ENCODE measurements at regions not wholly inside any gene's neighbourhood (a gene's known extent, or its start where the extent isn't known, plus 50 kb on each side); places are given as distances from the start of the nearest gene placed in this dataset.

DNA sequence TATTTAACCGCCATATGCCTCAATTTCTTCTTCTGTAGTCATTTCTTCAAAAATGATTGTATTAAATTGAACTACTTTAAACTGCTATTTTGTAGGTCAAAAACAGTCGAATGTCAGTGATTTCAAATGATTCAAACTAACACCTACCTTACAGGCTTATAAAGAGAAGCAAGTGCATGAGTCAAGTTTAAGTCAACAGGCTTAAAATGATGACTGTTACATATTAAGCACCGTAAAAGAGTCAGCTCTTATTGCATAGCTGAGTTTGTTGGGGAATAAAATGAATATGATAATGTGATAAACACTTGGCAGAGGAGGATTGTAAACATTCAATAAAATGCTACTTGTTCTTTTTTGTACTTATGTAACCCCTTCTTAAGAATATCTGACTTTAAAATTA lies 90.1 kb upstream of the ANKRD1 start:
- no peak for DNase-seq (ENCODE audit: insufficient read length, low spot score)
- no peak for FAIRE-seq
- TF ChIP-seq PAX5 (IDR thresholded peaks at IDR 0.05; ENCODE audit: insufficient read depth, low read length, severe bottlenecking) (no peak), POLR2AphosphoS5 (IDR thresholded peaks at IDR 0.05; ENCODE audit: low read depth, low read length) (no peak), TAF1 (IDR thresholded peaks at IDR 0.05; ENCODE audit: low read depth, low read length) (no peak), POLR2A (IDR thresholded peaks at IDR 0.05; ENCODE audit: low read depth, low read length) (no peak), POU2F2 (IDR thresholded peaks at IDR 0.05; ENCODE audit: low read depth, low read length) (no peak), SPI1 (IDR thresholded peaks at IDR 0.05; ENCODE audit: low read depth, low read length) (no peak)

DNA sequence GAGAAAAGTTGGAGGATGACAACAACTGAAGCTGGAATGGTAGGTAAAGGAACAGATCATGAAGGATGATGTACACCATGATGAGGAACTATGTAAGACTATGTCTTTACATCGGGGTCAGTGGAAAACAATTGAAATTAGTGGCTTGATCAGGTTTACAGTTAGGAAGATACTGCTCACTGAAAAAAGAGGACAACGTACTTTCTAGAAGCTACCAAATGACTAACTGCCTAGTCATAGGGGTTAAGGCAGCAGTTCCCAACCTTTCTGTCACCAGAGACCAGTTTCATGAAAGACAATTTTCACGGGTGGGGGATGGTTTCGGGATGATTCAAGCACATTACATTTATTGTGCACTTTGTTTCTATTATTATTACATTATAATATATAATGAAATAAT lies 91.6 kb upstream of the ANKRD1 start:
- DNase-seq (ENCODE audit: insufficient read length, low spot score) = no peak
- TF ChIP-seq POU2F2 (IDR thresholded peaks at IDR 0.05; ENCODE audit: low read depth, low read length) (no peak), SPI1 (IDR thresholded peaks at IDR 0.05; ENCODE audit: low read depth, low read length) (no peak), TAF1 (IDR thresholded peaks at IDR 0.05; ENCODE audit: low read depth, low read length) (no peak), PAX5 (IDR thresholded peaks at IDR 0.05; ENCODE audit: insufficient read depth, low read length, severe bottlenecking) (no peak), POLR2A (IDR thresholded peaks at IDR 0.05; ENCODE audit: low read depth, low read length) (no peak), POLR2AphosphoS5 (IDR thresholded peaks at IDR 0.05; ENCODE audit: low read depth, low read length) (no peak)
- no peak for FAIRE-seq

DNA sequence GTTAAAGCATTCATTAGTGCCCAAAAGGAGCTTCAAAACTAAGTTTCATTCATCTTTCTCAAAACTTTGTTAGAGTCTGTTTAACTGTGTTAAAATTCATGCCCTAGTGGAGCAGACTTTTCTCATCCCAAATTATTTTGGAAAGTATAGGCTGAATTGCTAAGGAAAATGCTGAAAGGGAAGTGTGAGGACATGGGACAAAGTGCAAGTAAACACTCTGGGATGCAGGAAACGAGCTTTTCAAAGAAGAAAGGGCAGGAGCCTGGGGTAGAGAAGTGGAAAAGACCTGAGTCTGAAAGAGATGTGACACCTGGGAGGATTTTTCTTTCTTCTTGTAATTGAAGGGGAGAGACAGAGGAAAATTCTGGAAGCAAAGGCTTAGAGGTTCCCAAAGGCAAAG lies 93.1 kb upstream of the ANKRD1 start:
- no peak for TF ChIP-seq PAX5 (IDR thresholded peaks at IDR 0.05; ENCODE audit: insufficient read depth, low read length, severe bottlenecking)
- no peak for TF ChIP-seq SPI1 (IDR thresholded peaks at IDR 0.05; ENCODE audit: low read depth, low read length)
- no peak for TF ChIP-seq TAF1 (IDR thresholded peaks at IDR 0.05; ENCODE audit: low read depth, low read length)
- no peak for TF ChIP-seq POLR2AphosphoS5 (IDR thresholded peaks at IDR 0.05; ENCODE audit: low read depth, low read length)
- no peak for TF ChIP-seq POU2F2 (IDR thresholded peaks at IDR 0.05; ENCODE audit: low read depth, low read length)
- no peak for TF ChIP-seq POLR2A (IDR thresholded peaks at IDR 0.05; ENCODE audit: low read depth, low read length)
- DNase-seq (ENCODE audit: insufficient read length, low spot score) (no peak), FAIRE-seq (no peak)

DNA sequence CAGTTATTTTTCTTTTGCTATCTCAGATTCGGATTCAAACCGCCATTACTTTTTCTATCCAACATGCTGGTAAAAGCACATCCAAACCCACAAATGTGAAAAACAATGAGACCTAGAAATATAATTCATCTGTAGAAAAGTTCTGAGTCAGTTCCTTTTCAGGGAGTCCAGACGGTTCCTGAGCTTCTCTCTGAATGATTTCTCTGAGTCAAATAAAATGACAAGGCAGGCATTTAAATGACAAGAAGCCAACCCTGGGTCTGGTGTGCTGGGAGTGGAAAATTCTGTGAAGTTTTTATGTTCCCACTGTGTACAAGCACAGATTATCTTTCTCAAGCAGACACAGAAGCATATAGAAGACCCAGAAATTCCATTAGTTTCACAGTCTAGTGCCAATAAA lies 96.3 kb upstream of the ANKRD1 start:
- no peak for TF ChIP-seq SPI1 (IDR thresholded peaks at IDR 0.05; ENCODE audit: low read depth, low read length)
- TF ChIP-seq TAF1 (IDR thresholded peaks at IDR 0.05; ENCODE audit: low read depth, low read length) = no peak
- FAIRE-seq (no peak), DNase-seq (ENCODE audit: insufficient read length, low spot score) (no peak)

DNA sequence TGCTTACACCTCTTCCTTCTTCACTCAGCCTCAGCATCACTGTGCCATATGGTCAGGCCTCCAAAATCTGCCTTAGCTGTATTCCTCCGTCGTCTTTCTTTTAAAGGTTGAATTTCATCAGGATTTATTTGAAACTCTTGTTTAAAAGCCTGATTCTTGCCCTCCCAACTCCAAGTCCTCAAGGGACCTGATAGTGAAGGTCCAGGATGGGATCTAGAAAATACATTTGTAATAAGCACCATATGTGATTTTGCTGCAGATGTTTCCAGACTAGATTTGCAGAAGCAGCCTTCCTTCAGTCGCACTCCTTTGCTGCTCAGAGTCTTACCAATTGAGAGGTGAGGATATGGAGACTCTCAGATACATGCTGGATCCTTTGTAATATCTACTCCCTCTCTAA lies 101.0 kb upstream of the ANKRD1 start:
- TF ChIP-seq SPI1 (IDR thresholded peaks at IDR 0.05; ENCODE audit: low read depth, low read length) (no peak), POLR2AphosphoS5 (IDR thresholded peaks at IDR 0.05; ENCODE audit: low read depth, low read length) (no peak), TAF1 (IDR thresholded peaks at IDR 0.05; ENCODE audit: low read depth, low read length) (no peak), POLR2A (IDR thresholded peaks at IDR 0.05; ENCODE audit: low read depth, low read length) (no peak), PAX5 (IDR thresholded peaks at IDR 0.05; ENCODE audit: insufficient read depth, low read length, severe bottlenecking) (no peak), POU2F2 (IDR thresholded peaks at IDR 0.05; ENCODE audit: low read depth, low read length) (no peak)
- DNase-seq (ENCODE audit: insufficient read length, low spot score) (no peak), FAIRE-seq (no peak)

DNA sequence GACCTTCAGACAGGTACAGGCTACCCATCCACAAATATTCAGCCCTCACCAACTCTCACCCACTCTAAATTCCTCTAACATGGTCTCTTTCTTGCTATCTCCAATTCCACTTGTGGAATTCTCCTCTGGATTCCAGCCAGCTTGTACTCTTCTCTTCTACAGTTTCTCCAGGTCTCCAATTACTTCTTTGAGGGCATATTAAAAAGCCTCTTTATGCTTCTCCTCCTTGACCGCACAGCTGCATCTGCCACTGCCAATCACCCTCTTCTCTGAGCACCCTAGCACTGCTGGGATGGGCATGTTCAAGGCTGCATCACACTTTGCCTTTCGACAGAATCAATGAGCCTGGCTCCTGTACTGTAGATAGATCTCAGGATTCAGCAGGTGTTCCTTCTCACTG lies 101.5 kb upstream of the ANKRD1 start:
- DNase-seq (ENCODE audit: insufficient read length, low spot score) (no peak), FAIRE-seq (no peak)
- TF ChIP-seq PAX5 (IDR thresholded peaks at IDR 0.05; ENCODE audit: insufficient read depth, low read length, severe bottlenecking) = no peak
- TF ChIP-seq POLR2A (IDR thresholded peaks at IDR 0.05; ENCODE audit: low read depth, low read length) = no peak
- no peak for TF ChIP-seq SPI1 (IDR thresholded peaks at IDR 0.05; ENCODE audit: low read depth, low read length)
- TF ChIP-seq POLR2AphosphoS5 (IDR thresholded peaks at IDR 0.05; ENCODE audit: low read depth, low read length) = no peak
- TF ChIP-seq TAF1 (IDR thresholded peaks at IDR 0.05; ENCODE audit: low read depth, low read length) = no peak
- no peak for TF ChIP-seq POU2F2 (IDR thresholded peaks at IDR 0.05; ENCODE audit: low read depth, low read length)

DNA sequence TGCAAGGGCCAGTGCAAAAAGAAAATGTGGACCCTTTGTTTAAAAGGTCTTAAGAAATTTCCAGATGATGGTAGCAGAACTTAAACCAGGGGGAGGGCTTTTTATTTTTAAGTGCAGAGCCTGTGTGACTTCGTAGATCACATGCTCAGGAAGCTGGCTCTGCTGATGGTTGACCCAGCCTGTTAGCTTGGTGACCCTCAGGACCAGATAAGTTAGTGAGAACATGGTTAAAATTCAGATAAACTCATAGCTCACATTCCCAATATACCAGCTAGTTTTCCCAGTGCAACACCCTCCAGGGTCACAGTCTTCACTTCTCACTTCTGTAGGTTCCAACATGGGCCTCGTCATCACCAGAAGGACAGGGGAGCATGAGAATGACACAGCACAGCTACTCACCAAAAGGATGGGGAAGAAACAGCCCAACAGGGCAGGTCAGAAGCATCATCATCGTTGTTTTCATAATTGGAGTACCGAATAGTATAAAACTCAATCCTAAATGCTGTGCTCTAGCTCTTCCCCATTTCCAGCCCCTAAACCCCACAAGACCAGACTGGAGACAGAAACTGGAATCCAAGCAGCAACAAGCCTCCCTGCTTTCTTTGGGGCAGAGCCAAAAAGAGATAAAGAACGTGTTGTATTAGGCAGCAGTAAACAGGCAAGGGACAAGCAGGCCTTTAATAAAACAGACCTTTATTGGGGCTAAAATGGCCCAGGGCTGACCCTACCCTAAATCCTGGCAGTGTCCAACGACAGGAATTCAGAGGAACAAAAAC lies 102.2 kb upstream of the ANKRD1 start:
- TF ChIP-seq TAF1 (IDR thresholded peaks at IDR 0.05; ENCODE audit: low read depth, low read length) (no peak), PAX5 (IDR thresholded peaks at IDR 0.05; ENCODE audit: insufficient read depth, low read length, severe bottlenecking) (no peak), SPI1 (IDR thresholded peaks at IDR 0.05; ENCODE audit: low read depth, low read length) (no peak), POLR2AphosphoS5 (IDR thresholded peaks at IDR 0.05; ENCODE audit: low read depth, low read length) (no peak), POLR2A (IDR thresholded peaks at IDR 0.05; ENCODE audit: low read depth, low read length) (no peak), POU2F2 (IDR thresholded peaks at IDR 0.05; ENCODE audit: low read depth, low read length) (no peak)
- FAIRE-seq = no peak
- no peak for DNase-seq (ENCODE audit: insufficient read length, low spot score)

DNA sequence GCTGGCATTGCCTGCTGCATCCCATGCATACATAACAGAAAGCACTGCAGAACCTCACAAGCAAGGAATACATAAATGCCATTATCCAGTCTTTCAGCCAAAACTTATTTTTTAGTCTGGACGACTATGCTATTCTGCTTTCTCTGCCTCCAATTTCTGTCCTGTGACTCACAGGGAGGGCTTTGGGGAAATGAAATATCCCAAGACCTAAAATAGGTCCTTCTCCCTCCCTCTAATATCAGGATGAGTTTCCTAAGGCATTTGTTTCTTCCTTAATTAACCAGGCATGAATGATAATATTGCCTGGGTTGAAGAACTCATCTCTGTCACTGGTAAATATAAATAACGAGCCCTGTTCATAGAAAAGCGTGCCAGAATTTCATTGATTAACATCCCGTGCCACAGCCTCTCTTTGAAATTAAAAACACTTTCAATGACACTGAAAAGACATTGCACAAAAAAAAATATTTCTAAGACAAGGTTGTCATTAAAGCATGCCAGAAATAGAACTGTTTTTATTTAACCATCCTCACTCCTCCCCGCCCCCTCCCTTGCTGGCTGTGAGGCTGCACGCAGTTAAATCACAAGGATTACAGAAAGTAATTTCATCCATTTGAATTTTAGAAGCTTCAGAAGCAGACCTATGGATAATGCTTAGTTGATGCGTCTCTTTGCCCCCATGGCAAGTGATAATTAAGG lies 103.0 kb upstream of the ANKRD1 start:
- no peak for DNase-seq (ENCODE audit: insufficient read length, low spot score)
- TF ChIP-seq TAF1 (IDR thresholded peaks at IDR 0.05; ENCODE audit: low read depth, low read length) (no peak), SPI1 (IDR thresholded peaks at IDR 0.05; ENCODE audit: low read depth, low read length) (no peak), POU2F2 (IDR thresholded peaks at IDR 0.05; ENCODE audit: low read depth, low read length) (no peak)

DNA sequence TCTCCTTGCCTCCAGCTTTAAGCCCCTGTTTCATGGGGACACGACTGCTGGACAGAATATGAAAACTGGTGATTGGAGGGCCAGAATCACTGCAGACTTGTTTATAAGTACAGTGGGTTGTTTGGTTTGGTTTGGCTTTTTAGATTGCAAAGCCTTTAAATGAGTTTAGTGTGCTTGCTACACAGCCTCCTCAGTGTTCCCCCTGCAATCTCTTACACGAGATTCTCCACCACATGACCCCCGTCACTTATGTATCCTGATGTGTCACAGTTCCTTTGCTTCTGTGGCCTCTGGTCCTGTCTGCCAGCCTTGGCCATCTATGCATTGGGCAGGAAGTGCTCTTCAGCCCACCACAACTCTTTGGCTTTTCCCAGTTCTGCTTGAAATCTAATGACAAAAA lies 103.7 kb upstream of the ANKRD1 start:
- DNase-seq (ENCODE audit: insufficient read length, low spot score) (no peak), FAIRE-seq (no peak)
- TF ChIP-seq POLR2AphosphoS5 (IDR thresholded peaks at IDR 0.05; ENCODE audit: low read depth, low read length) (no peak), PAX5 (IDR thresholded peaks at IDR 0.05; ENCODE audit: insufficient read depth, low read length, severe bottlenecking) (no peak), POU2F2 (IDR thresholded peaks at IDR 0.05; ENCODE audit: low read depth, low read length) (no peak), TAF1 (IDR thresholded peaks at IDR 0.05; ENCODE audit: low read depth, low read length) (no peak), POLR2A (IDR thresholded peaks at IDR 0.05; ENCODE audit: low read depth, low read length) (no peak), SPI1 (IDR thresholded peaks at IDR 0.05; ENCODE audit: low read depth, low read length) (no peak)

More for the DNA sequence above, 103.0 kb upstream of the ANKRD1 start:
- no peak for FAIRE-seq
